ENCODE measurements at regions not wholly inside any gene's neighbourhood (a gene's known extent, or its start where the extent isn't known, plus 50 kb on each side); places are given as distances from the start of the nearest gene placed in this dataset.

- no peak for DNase-seq
Observed at GRCh38 chr13:106756446-106756845, 188.5 kb upstream of the ARGLU1 start.

- DNase-seq = no peak
Observed at GRCh38 chr13:106755542-106755941, 187.6 kb upstream of the ARGLU1 start.

- no peak for DNase-seq
Observed at GRCh38 chr13:106753251-106753650, 185.3 kb upstream of the ARGLU1 start.

GRCh38 chr13:106752584-106753170 is 184.7 kb upstream of the ARGLU1 start:
- DNase-seq = no peak

GRCh38 chr13:106748785-106749184 is 180.8 kb upstream of the ARGLU1 start:
- DNase-seq = no peak

GRCh38 chr13:106744516-106744915 is 176.6 kb upstream of the ARGLU1 start:
- DNase-seq = no peak

GRCh38 chr13:106738186-106738678 is 170.3 kb upstream of the ARGLU1 start:
- no peak for DNase-seq

GRCh38 chr13:106736941-106737340 is 169.0 kb upstream of the ARGLU1 start:
- DNase-seq = no peak

GRCh38 chr13:106734198-106734597 is 166.3 kb upstream of the ARGLU1 start:
- no peak for DNase-seq

GRCh38 chr13:106723036-106723435 is 155.1 kb upstream of the ARGLU1 start:
- no peak for DNase-seq

- DNase-seq = no peak
Observed at GRCh38 chr13:106722620-106723019, 154.7 kb upstream of the ARGLU1 start.

- no peak for DNase-seq
Observed at GRCh38 chr13:106721599-106721998, 153.7 kb upstream of the ARGLU1 start.

GRCh38 chr13:106714271-106714982 is 146.5 kb upstream of the ARGLU1 start:
- DNase-seq = no peak

GRCh38 chr13:106712381-106712780 is 144.4 kb upstream of the ARGLU1 start:
- no peak for DNase-seq

- no peak for DNase-seq
Observed at GRCh38 chr13:106710266-106710665, 142.3 kb upstream of the ARGLU1 start.

GRCh38 chr13:106709522-106709921 is 141.6 kb upstream of the ARGLU1 start:
- DNase-seq = no peak

- no peak for DNase-seq
Observed at GRCh38 chr13:106702505-106702904, 134.6 kb upstream of the ARGLU1 start.

- no peak for DNase-seq
Observed at GRCh38 chr13:106701771-106702341, 133.9 kb upstream of the ARGLU1 start.

- no peak for DNase-seq
Observed at GRCh38 chr13:106700439-106700838, 132.5 kb upstream of the ARGLU1 start.

- no peak for DNase-seq
Observed at GRCh38 chr13:106700007-106700406, 132.1 kb upstream of the ARGLU1 start.

- no peak for DNase-seq
Observed at GRCh38 chr13:106699311-106699710, 131.4 kb upstream of the ARGLU1 start.

GRCh38 chr13:106696719-106697118 is 128.8 kb upstream of the ARGLU1 start:
- no peak for DNase-seq

GRCh38 chr13:106696140-106696539 is 128.2 kb upstream of the ARGLU1 start:
- DNase-seq = no peak

GRCh38 chr13:106695139-106695538 is 127.2 kb upstream of the ARGLU1 start:
- no peak for DNase-seq

Measured in DMS79 (cell line).